Neural cell (in vitro differentiated cells): ENCODE measurements at regions not wholly inside any gene's neighbourhood (a gene's known extent, or its start where the extent isn't known, plus 50 kb on each side); places are given as distances from the start of the nearest gene placed in this dataset.
"Not testable (repeated sequence)": the region's sequence is repeated elsewhere in the genome, so short reads cannot be mapped to it uniquely, and the experiment has no call there.

Source experiments
- H2AFZ ChIP-seq: fragments of 200-600, 300-800 bp; sonication (generic), shearing (Covaris generic); 2 replicates; pipeline ENCODE4 v1.6.0; 2014; ENCODE audit warnings: low read depth, mild to moderate bottlenecking, antibody characterized with exemption, low read length, moderate library complexity
- H3F3A ChIP-seq: fragments of 200-600 bp; shearing (Covaris generic); 2 replicates; pipeline ENCODE4 v1.6.1; 2016; ENCODE audit warnings: mild to moderate bottlenecking, moderate library complexity, mixed read lengths, antibody characterized with exemption, low read length; ENCODE audit not compliant: insufficient read depth, poor library complexity, severe bottlenecking
- H3K27ac ChIP-seq: fragments of 200-600, 300-800 bp; sonication (generic), shearing (Covaris generic); 2 replicates; pipeline ENCODE4 v1.5.1; 2014; ENCODE audit warnings: mild to moderate bottlenecking, low read length, moderate library complexity
- H3K27me3 ChIP-seq: fragments of 300-800, 200-600 bp; sonication (generic), shearing (Covaris generic); 2 replicates; pipeline ENCODE4 v1.6.0; 2014; ENCODE audit warnings: mild to moderate bottlenecking, low read depth, low read length, moderate library complexity; ENCODE audit not compliant: insufficient read depth
- H3K36me3 ChIP-seq: fragments of 300-800, 200-600 bp; sonication (generic), shearing (Covaris generic); 2 replicates; pipeline ENCODE4 v1.5.1; 2014; ENCODE audit warnings: mild to moderate bottlenecking, antibody characterized with exemption, low read length, moderate library complexity; ENCODE audit not compliant: insufficient read depth
- H3K4me2 ChIP-seq: fragments of 300-800, 200-600 bp; sonication (generic), shearing (Covaris generic); 2 replicates; pipeline ENCODE4 v1.6.0; 2014; ENCODE audit warnings: mild to moderate bottlenecking, low read length
- H3K4me3 ChIP-seq: fragments of 300-800, 200-600 bp; sonication (generic), shearing (Covaris generic); 2 replicates; pipeline ENCODE4 v1.5.1; 2014; ENCODE audit warnings: mild to moderate bottlenecking, low read length, moderate library complexity
- H3K79me2 ChIP-seq: fragments of 200-600 bp; shearing (Covaris generic); replicated peaks from 2 replicates; pipeline ENCODE4 v1.6.0; 2014; ENCODE audit warnings: mild to moderate bottlenecking, low read length, moderate library complexity; ENCODE audit not compliant: insufficient read depth
- H3K9ac ChIP-seq: fragments of 300-800, 200-600 bp; sonication (generic), shearing (Covaris generic); 2 replicates; pipeline ENCODE4 v1.6.1; 2016; ENCODE audit warnings: mild to moderate bottlenecking, low read length, mixed read lengths
- H3K9me2 ChIP-seq: fragments of 200-600 bp; shearing (Covaris generic); 2 replicates; pipeline ENCODE4 v1.6.1; 2016; ENCODE audit warnings: mild to moderate bottlenecking, low read length, mixed read lengths; ENCODE audit not compliant: insufficient read depth
- H3K9me3 ChIP-seq: fragments of 200-600, 300-800 bp; sonication (generic), shearing (Covaris generic); 2 replicates; pipeline ENCODE4 v1.6.1; 2016; ENCODE audit warnings: mild to moderate bottlenecking, mixed run types, low read length, moderate library complexity, mixed read lengths
- H4K20me1 ChIP-seq: fragments of 200-600 bp; shearing (Covaris generic); 2 replicates; pipeline ENCODE4 v1.6.1; 2016; ENCODE audit warnings: mild to moderate bottlenecking, mixed run types; ENCODE audit not compliant: insufficient read depth
- EP300 ChIP-seq: fragments of 450-650 bp; conservative IDR thresholded peaks from 2 replicates; pipeline ENCODE4 v1.6.1; 2014; ENCODE audit warnings: antibody characterized with exemption, mild to moderate bottlenecking, moderate library complexity; ENCODE audit not compliant: poor library complexity, severe bottlenecking
- EZH2 ChIP-seq: fragments of 200-600, 300-800 bp; shearing (Covaris generic), sonication (generic); IDR thresholded peaks from 2 replicates; pipeline ENCODE4 v1.6.1; 2014; ENCODE audit warnings: antibody characterized with exemption, low read length, borderline replicate concordance, mild to moderate bottlenecking; ENCODE audit not compliant: insufficient read depth, poor library complexity, severe bottlenecking
- MXI1 ChIP-seq: fragments of 450-650 bp; conservative IDR thresholded peaks from 2 replicates; pipeline ENCODE4 v1.6.1; 2014; ENCODE audit warnings: antibody characterized with exemption, mild to moderate bottlenecking; ENCODE audit not compliant: poor library complexity, severe bottlenecking
- POLR2AphosphoS5 ChIP-seq: IDR thresholded peaks from 2 replicates; pipeline ENCODE4 v1.6.1; 2012
- RAD21 ChIP-seq: fragments of 450-650 bp; conservative IDR thresholded peaks from 2 replicates; pipeline ENCODE4 v1.6.1; 2014; ENCODE audit warnings: antibody characterized with exemption, mild to moderate bottlenecking, moderate library complexity
- TAF1 ChIP-seq: IDR thresholded peaks from 2 replicates; pipeline ENCODE4 v1.6.1; 2012; ENCODE audit warnings: low read depth
- TF ChIP-seq, protein P1 (sequence below): IDR thresholded peaks from 2 replicates; pipeline ENCODE4 v1.6.1; 2012; ENCODE audit warnings: borderline replicate concordance
- TF ChIP-seq, protein P2 (sequence below): fragments of 450-650 bp; IDR thresholded peaks from 2 replicates; pipeline ENCODE4 v1.5.1; 2014; ENCODE audit warnings: antibody characterized with exemption, mild to moderate bottlenecking, moderate library complexity; ENCODE audit not compliant: poor library complexity, severe bottlenecking

GRCh38 chr18:66393463-66393862 is 210.4 kb downstream of the CDH19 start:
- Histone ChIP-seq H3K4me3 (no peak overlapping the region), H3K4me2 (no peak overlapping the region), H3K27ac (no peak overlapping the region), H3K9me3 (no peaks in the 10 kb centered on the region), H3K27me3 (no peaks in the 10 kb centered on the region), H3F3A (no peaks in the 10 kb centered on the region), H3K9ac (no peak overlapping the region), H3K36me3 (no peaks in the 10 kb centered on the region), H3K9me2 (no peaks in the 10 kb centered on the region), H2AFZ (no peak overlapping the region), H3K79me2 (no peaks in the 10 kb centered on the region), H4K20me1 (no peaks in the 10 kb centered on the region)
- TF ChIP-seq, protein P1, sequence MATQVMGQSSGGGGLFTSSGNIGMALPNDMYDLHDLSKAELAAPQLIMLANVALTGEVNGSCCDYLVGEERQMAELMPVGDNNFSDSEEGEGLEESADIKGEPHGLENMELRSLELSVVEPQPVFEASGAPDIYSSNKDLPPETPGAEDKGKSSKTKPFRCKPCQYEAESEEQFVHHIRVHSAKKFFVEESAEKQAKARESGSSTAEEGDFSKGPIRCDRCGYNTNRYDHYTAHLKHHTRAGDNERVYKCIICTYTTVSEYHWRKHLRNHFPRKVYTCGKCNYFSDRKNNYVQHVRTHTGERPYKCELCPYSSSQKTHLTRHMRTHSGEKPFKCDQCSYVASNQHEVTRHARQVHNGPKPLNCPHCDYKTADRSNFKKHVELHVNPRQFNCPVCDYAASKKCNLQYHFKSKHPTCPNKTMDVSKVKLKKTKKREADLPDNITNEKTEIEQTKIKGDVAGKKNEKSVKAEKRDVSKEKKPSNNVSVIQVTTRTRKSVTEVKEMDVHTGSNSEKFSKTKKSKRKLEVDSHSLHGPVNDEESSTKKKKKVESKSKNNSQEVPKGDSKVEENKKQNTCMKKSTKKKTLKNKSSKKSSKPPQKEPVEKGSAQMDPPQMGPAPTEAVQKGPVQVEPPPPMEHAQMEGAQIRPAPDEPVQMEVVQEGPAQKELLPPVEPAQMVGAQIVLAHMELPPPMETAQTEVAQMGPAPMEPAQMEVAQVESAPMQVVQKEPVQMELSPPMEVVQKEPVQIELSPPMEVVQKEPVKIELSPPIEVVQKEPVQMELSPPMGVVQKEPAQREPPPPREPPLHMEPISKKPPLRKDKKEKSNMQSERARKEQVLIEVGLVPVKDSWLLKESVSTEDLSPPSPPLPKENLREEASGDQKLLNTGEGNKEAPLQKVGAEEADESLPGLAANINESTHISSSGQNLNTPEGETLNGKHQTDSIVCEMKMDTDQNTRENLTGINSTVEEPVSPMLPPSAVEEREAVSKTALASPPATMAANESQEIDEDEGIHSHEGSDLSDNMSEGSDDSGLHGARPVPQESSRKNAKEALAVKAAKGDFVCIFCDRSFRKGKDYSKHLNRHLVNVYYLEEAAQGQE, result no peak
- TF ChIP-seq MXI1, result no peak
- no peak for TF ChIP-seq TAF1

DNA sequence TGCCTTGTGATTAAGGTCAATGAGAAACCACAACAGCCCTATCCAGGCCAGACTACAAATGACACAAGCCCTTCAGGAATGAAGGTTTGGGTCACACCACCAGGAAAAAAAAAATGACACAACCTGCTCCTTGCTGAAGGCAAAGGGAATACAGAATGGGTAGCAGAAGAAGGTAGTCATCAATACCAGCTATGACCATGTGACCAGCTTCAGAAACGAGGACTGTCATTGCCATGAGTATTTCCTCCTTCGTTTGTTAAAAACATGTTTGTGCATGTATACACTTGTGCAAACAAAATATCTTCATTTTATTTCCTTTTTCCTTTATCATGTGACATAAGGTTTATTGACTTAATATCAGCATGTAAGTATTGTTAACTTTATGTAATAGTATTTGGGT is 226.6 kb downstream of the CDH19 start:
- Histone ChIP-seq H3K36me3 (no peaks in the 10 kb centered on the region), H3K4me3 (no peak overlapping the region), H3K79me2 (no peaks in the 10 kb centered on the region), H2AFZ (no peak overlapping the region), H3F3A (no peaks in the 10 kb centered on the region), H4K20me1 (no peaks in the 10 kb centered on the region), H3K9me2 (no peaks in the 10 kb centered on the region), H3K9me3 (no peaks in the 10 kb centered on the region), H3K4me2 (no peak overlapping the region), H3K27me3 (no peaks in the 10 kb centered on the region), H3K9ac (no peak overlapping the region), H3K27ac (no peak overlapping the region)
- no peak for TF ChIP-seq RAD21
- TF ChIP-seq, protein P2, sequence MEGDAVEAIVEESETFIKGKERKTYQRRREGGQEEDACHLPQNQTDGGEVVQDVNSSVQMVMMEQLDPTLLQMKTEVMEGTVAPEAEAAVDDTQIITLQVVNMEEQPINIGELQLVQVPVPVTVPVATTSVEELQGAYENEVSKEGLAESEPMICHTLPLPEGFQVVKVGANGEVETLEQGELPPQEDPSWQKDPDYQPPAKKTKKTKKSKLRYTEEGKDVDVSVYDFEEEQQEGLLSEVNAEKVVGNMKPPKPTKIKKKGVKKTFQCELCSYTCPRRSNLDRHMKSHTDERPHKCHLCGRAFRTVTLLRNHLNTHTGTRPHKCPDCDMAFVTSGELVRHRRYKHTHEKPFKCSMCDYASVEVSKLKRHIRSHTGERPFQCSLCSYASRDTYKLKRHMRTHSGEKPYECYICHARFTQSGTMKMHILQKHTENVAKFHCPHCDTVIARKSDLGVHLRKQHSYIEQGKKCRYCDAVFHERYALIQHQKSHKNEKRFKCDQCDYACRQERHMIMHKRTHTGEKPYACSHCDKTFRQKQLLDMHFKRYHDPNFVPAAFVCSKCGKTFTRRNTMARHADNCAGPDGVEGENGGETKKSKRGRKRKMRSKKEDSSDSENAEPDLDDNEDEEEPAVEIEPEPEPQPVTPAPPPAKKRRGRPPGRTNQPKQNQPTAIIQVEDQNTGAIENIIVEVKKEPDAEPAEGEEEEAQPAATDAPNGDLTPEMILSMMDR, result no peak
- TF ChIP-seq POLR2AphosphoS5, result no peak
- no peak for TF ChIP-seq MXI1
- no peak for TF ChIP-seq EP300
- TF ChIP-seq EZH2, result no peak

DNA sequence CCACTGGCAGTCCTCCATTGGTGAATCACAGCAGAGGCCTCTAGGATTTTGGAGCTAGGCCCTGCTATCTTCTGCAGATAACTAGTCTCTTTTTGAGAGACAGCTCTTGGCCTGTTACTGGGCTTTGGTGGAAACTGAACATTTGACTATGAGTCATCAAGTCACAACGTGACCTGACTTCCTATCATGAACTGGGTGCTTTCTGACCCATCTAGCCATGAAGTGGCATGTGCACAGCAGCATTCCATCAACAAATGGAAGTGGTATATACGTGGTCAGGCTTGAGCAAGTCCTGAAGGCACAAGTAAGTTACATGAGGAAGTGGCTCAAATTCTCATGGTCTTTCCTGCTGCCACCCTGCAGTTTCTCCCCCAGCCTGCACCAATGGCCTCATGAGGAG is 228.5 kb downstream of the CDH19 start:
- not testable (repeated sequence) for H3F3A ChIP-seq, H2AFZ ChIP-seq, H3K4me2 ChIP-seq, H3K36me3 ChIP-seq, H3K27me3 ChIP-seq, H3K27ac ChIP-seq, H3K4me3 ChIP-seq, H4K20me1 ChIP-seq, H3K9me2 ChIP-seq, H3K9ac ChIP-seq, H3K79me2 ChIP-seq, H3K9me3 ChIP-seq
